DOHH2 (cell line): ENCODE measurements at regions not wholly inside any gene's neighbourhood (a gene's known extent, or its start where the extent isn't known, plus 50 kb on each side); places are given as distances from the start of the nearest gene placed in this dataset.

ENCODE experiments used
- H3F3A ChIP-seq: fragments of 200-600 bp; sonication (generic), shearing (Covaris generic); 2 replicates; pipeline ENCODE4 v1.6.0; 2016; ENCODE audit warnings: antibody characterized with exemption, mild to moderate bottlenecking; ENCODE audit not compliant: control insufficient read depth, insufficient read depth
- H3K27ac ChIP-seq: fragments of 200-600 bp; sonication (generic); 2 replicates; pipeline ENCODE4 v1.5.1; 2014; ENCODE audit warnings: low read depth, mild to moderate bottlenecking, low read length, moderate library complexity
- H3K27me3 ChIP-seq: fragments of 200-600 bp; sonication (generic); 2 replicates; pipeline ENCODE4 v1.6.1; 2014; ENCODE audit warnings: mild to moderate bottlenecking, low read length, mixed read lengths; ENCODE audit not compliant: control insufficient read depth
- H3K36me3 ChIP-seq: fragments of 200-600 bp; sonication (generic); 2 replicates; pipeline ENCODE4 v1.6.1; 2014; ENCODE audit warnings: mild to moderate bottlenecking, low read length, moderate library complexity, mixed read lengths; ENCODE audit not compliant: control insufficient read depth
- H3K4me1 ChIP-seq: fragments of 200-600 bp; sonication (generic); 2 replicates; pipeline ENCODE4 v1.6.1; 2014; ENCODE audit warnings: mild to moderate bottlenecking, low read length, mixed read lengths; ENCODE audit not compliant: control insufficient read depth
- H3K4me2 ChIP-seq: fragments of 200-600 bp; sonication (generic); 2 replicates; pipeline ENCODE4 v1.6.0; 2014; ENCODE audit warnings: mild to moderate bottlenecking, low read length, moderate library complexity
- H3K4me3 ChIP-seq: fragments of 200-600 bp; sonication (generic); 2 replicates; pipeline ENCODE4 v1.5.1; 2014; ENCODE audit warnings: mild to moderate bottlenecking, low read length, mixed read lengths
- H3K79me2 ChIP-seq: fragments of 200-600 bp; sonication (generic); 2 replicates; pipeline ENCODE4 v1.6.1; 2014; ENCODE audit warnings: mild to moderate bottlenecking, low read length, mixed read lengths; ENCODE audit not compliant: control insufficient read depth
- H3K9me2 ChIP-seq: fragments of 200-600 bp; sonication (generic); replicated peaks from 2 replicates; pipeline ENCODE4 v1.6.1; 2014; ENCODE audit warnings: mild to moderate bottlenecking, low read length, mixed read lengths; ENCODE audit not compliant: control insufficient read depth
- H3K9me3 ChIP-seq: fragments of 200-600 bp; sonication (generic); 2 replicates; pipeline ENCODE4 v1.6.1; 2014; ENCODE audit warnings: antibody characterized with exemption, low read length, mixed read lengths; ENCODE audit not compliant: control insufficient read depth, insufficient read depth
- H4K20me1 ChIP-seq: fragments of 200-600 bp; sonication (generic); 2 replicates; pipeline ENCODE4 v1.6.0; 2014; ENCODE audit warnings: low read depth, mild to moderate bottlenecking, antibody characterized with exemption, low read length, moderate library complexity; ENCODE audit not compliant: control insufficient read depth, insufficient read depth
- EZH2phosphoT487 ChIP-seq: fragments of 200-600 bp; sonication (generic); IDR thresholded peaks from 2 replicates; pipeline ENCODE4 v1.6.1; 2017; ENCODE audit warnings: borderline replicate concordance, mild to moderate bottlenecking, antibody characterized with exemption, low read length, moderate library complexity, mixed read lengths
- TF ChIP-seq, protein P1 (sequence below): fragments of 200-600 bp; sonication (generic); IDR thresholded peaks from one replicate; pipeline ENCODE4 v1.5.1; 2014; ENCODE audit warnings: antibody characterized with exemption, mild to moderate bottlenecking, low read depth, low read length; ENCODE audit not compliant: poor library complexity, severe bottlenecking

DNA sequence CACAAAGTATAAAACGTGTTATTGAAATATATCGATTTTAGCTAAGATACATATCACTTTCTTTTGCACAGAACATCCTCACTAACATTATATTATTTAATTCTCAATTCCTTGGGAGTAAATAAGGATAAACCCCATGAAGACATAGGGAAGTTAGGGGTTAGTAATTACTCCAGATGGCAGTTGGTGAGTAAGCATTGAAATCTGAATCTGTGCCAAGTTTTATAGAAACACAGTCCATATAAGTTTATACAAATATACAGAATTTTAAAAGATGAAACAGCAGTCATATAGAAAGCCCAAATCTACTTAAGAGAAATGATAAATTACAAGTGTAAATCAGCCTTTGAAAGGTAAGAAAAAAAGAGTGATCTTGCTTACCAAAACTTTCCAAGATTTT is 200.4 kb upstream of the SYT10 start:
- Histone ChIP-seq H3K4me2 (no peak overlapping the region), H3K27ac (no peak overlapping the region), H3K79me2 (no peaks in the 10 kb centered on the region), H3K9me2 (no peaks in the 10 kb centered on the region), H3K36me3 (no peaks in the 10 kb centered on the region), H3F3A (no peaks in the 10 kb centered on the region), H4K20me1 (no peaks in the 10 kb centered on the region), H3K4me3 (no peak overlapping the region), H3K4me1 (no peaks in the 10 kb centered on the region), H3K27me3 (no peaks in the 10 kb centered on the region), H3K9me3 (no peaks in the 10 kb centered on the region; the same call in 1 of the 2 replicates)
- TF ChIP-seq EZH2phosphoT487: no peak
- TF ChIP-seq, protein P1, sequence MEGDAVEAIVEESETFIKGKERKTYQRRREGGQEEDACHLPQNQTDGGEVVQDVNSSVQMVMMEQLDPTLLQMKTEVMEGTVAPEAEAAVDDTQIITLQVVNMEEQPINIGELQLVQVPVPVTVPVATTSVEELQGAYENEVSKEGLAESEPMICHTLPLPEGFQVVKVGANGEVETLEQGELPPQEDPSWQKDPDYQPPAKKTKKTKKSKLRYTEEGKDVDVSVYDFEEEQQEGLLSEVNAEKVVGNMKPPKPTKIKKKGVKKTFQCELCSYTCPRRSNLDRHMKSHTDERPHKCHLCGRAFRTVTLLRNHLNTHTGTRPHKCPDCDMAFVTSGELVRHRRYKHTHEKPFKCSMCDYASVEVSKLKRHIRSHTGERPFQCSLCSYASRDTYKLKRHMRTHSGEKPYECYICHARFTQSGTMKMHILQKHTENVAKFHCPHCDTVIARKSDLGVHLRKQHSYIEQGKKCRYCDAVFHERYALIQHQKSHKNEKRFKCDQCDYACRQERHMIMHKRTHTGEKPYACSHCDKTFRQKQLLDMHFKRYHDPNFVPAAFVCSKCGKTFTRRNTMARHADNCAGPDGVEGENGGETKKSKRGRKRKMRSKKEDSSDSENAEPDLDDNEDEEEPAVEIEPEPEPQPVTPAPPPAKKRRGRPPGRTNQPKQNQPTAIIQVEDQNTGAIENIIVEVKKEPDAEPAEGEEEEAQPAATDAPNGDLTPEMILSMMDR: no peak

DNA sequence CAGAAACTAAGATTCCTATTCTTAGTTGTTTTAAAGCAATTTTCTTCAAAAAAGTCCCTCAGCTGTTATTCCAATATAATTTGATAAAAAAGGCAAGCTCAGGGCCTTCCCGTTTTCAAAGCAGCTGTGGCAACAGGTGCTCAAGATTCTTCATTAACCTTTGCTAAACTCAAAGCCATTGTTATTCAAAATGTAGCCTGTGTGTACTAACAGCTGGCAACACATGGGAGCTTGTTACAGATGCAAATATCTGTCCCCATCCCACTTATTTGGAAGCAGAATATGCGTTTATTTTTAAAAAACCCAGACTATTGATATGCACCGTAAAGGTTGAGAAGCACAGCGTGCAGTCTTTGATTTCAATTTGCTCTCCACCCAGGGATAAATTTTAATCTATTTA is 210.4 kb upstream of the SYT10 start:
- Histone ChIP-seq H3K4me1 (no peaks in the 10 kb centered on the region), H3K27ac (no peak overlapping the region), H3F3A (no peaks in the 10 kb centered on the region), H3K9me3 (no peaks in the 10 kb centered on the region), H3K36me3 (no peaks in the 10 kb centered on the region), H3K4me3 (no peak overlapping the region), H3K4me2 (no peak overlapping the region), H3K79me2 (no peaks in the 10 kb centered on the region), H3K9me2 (no peaks in the 10 kb centered on the region), H3K27me3 (no peaks in the 10 kb centered on the region), H4K20me1 (no peaks in the 10 kb centered on the region)
- TF ChIP-seq, protein P1: no peak
- no peak for TF ChIP-seq EZH2phosphoT487

DNA sequence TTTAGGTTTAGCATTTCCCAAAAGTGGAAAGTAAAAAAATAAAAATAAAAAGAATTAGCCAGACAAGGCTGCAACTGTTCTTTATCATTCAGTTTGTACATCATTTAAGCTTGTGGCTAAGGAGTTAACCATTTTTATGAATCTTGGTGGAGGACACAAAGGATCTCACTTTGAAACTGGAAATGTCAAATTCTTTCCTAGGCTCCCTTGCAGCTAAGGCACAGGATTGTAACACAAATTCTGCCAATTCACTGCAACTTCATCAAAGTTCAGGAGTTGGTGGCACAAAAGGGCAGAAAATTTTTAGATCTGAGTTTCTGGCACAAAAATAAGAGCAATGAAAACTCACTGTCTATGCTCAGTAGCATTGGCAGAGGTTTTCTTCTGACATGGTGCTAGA is 211.2 kb upstream of the SYT10 start:
- TF ChIP-seq, protein P1: no peak
- no peak for TF ChIP-seq EZH2phosphoT487
- Histone ChIP-seq H3K4me2 (no peak overlapping the region), H3K79me2 (no peaks in the 10 kb centered on the region), H3K36me3 (no peaks in the 10 kb centered on the region), H3K27ac (no peak overlapping the region), H3K4me3 (no peak overlapping the region), H3F3A (no peaks in the 10 kb centered on the region), H3K27me3 (no peaks in the 10 kb centered on the region), H3K4me1 (no peaks in the 10 kb centered on the region), H3K9me2 (no peaks in the 10 kb centered on the region), H4K20me1 (no peaks in the 10 kb centered on the region), H3K9me3 (no peaks in the 10 kb centered on the region)

DNA sequence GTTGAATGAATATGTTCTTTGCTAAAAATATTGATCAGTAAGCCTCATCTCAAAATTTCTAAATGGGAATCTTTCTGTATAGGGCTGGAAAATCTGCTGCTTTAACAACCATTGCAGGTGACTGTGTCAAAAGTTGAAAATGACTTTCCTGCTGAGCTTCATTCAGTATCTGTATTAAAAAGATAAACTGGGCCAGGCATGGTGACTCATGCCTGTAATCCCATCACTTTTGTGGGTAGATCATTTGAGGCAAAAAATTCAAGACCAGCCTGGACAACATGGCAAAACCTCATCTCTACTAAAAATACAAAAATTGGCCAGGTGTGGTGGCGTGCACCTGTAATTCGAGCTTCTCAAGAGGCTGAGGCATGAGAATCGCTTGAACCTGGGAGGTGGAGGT is 213.7 kb upstream of the SYT10 start:
- no peaks in the 10 kb centered on the region for H3F3A ChIP-seq
- H3K79me2 ChIP-seq: no peaks in the 10 kb centered on the region
- H3K4me1 ChIP-seq: no peaks in the 10 kb centered on the region
- H3K27me3 ChIP-seq: no peaks in the 10 kb centered on the region
- no peaks in the 10 kb centered on the region for H3K36me3 ChIP-seq
- no peaks in the 10 kb centered on the region for H3K9me2 ChIP-seq
- no peak for TF ChIP-seq EZH2phosphoT487
- no peaks in the 10 kb centered on the region for H3K9me3 ChIP-seq
- no peak overlapping the region for H3K4me3 ChIP-seq
- no peak overlapping the region for H3K4me2 ChIP-seq
- no peaks in the 10 kb centered on the region for H4K20me1 ChIP-seq
- no peak overlapping the region for H3K27ac ChIP-seq
